Upper lobe of left lung (tissue), 4 donors: ENCODE measurements at regions not wholly inside any gene's neighbourhood (a gene's known extent, or its start where the extent isn't known, plus 50 kb on each side); places are given as distances from the start of the nearest gene placed in this dataset.

Experiments
- EP300 ChIP-seq, 4 donors: sonication (generic); formaldehyde crosslinking; IDR thresholded peaks; one replicate each; pipeline ENCODE4 v1.5.1; 2017; ENCODE audit warnings: antibody characterized with exemption in 4 of 4, control low read depth in 2 of 4
- POLR2A ChIP-seq, 4 donors: fragments of 450-650 bp; IDR thresholded peaks; one replicate each; pipeline ENCODE4 v1.5.1; 2016 to 2017; ENCODE audit warnings: antibody characterized with exemption in 4 of 4, mild to moderate bottlenecking in 2 of 4
- POLR2AphosphoS5 ChIP-seq, 2 donors: sonication (generic); formaldehyde crosslinking; IDR thresholded peaks; one replicate each; pipeline ENCODE4 v1.5.1; 2017; ENCODE audit warnings: antibody characterized with exemption in 2 of 2
- TF ChIP-seq, protein P1 (sequence below), 6 experiments: fragments of 450-650 bp in 4 of 6; fragments of 200-600 bp in 2 of 6; sonication (generic) in 2 of 6; IDR thresholded peaks; one replicate each; pipeline ENCODE4 v1.5.1; 2016 to 2019; ENCODE audit warnings: antibody characterized with exemption in 6 of 6

DNA sequence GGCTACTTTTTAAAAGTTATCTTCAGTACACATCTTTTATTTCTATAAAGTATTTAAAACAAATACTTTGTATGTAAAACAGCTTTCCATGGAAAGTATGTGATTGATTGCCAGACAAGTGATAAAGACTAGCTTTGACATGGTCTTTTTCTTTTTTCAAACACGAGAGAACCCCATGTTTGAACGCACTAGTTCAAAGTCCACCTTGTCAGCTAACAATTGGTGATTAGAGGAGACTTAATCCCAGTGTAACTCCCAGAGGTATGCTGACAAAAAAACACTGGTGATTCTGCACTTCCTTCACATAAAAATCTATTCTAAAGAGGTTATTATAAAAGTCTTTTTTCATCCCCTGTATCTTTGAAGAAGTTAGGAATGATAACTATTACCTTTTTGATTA, 438.1 kb downstream of the GJA1 start:
- TF ChIP-seq, protein P1, sequence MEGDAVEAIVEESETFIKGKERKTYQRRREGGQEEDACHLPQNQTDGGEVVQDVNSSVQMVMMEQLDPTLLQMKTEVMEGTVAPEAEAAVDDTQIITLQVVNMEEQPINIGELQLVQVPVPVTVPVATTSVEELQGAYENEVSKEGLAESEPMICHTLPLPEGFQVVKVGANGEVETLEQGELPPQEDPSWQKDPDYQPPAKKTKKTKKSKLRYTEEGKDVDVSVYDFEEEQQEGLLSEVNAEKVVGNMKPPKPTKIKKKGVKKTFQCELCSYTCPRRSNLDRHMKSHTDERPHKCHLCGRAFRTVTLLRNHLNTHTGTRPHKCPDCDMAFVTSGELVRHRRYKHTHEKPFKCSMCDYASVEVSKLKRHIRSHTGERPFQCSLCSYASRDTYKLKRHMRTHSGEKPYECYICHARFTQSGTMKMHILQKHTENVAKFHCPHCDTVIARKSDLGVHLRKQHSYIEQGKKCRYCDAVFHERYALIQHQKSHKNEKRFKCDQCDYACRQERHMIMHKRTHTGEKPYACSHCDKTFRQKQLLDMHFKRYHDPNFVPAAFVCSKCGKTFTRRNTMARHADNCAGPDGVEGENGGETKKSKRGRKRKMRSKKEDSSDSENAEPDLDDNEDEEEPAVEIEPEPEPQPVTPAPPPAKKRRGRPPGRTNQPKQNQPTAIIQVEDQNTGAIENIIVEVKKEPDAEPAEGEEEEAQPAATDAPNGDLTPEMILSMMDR (IDR thresholded peaks at IDR 0.05), result no peak
- TF ChIP-seq EP300 (IDR thresholded peaks at IDR 0.05) (no peak), POLR2AphosphoS5 (IDR thresholded peaks at IDR 0.05) (no peak), POLR2A (IDR thresholded peaks at IDR 0.05) (no peak)
